HL-60/S4 (cell line): ENCODE measurements at regions not wholly inside any gene's neighbourhood (a gene's known extent, or its start where the extent isn't known, plus 50 kb on each side); places are given as distances from the start of the nearest gene placed in this dataset.
"Not testable (repeated sequence)": the region's sequence is repeated elsewhere in the genome, so short reads cannot be mapped to it uniquely, and the experiment has no call there.

ENCODE experiments used
- in situ Hi-C: fragments of 300-500 bp; cut with MboI; formaldehyde crosslinking; loops from 2 replicates; pipeline ENCODE4 v1.14.3; 2022; ENCODE audit warnings: low sequenced_read_pairs

- in situ Hi-C loops, result loop anchor here (25.0 kb wide), 3 partner anchors 193 to 718 kb away; no protein-coding TSS in a partner anchor
These were observed 403.8 kb downstream of the SEC14L1 start for GRCh38 chr17:77544347-77545110.

GRCh38 chr17:77546772-77547241 lies 406.0 kb downstream of the SEC14L1 start:
- in situ Hi-C loops, result loop anchor here (25.0 kb wide), 3 partner anchors 190 to 715 kb away; no protein-coding TSS in a partner anchor

GRCh38 chr17:77548967-77549366 lies 408.2 kb downstream of the SEC14L1 start:
- in situ Hi-C loops, result loop anchor here (25.0 kb wide), 3 partner anchors 188 to 713 kb away; no protein-coding TSS in a partner anchor

GRCh38 chr17:77549726-77550366 lies 408.7 kb upstream of the TNRC6C start:
- in situ Hi-C loops, result loop anchor here (25.0 kb wide), 3 partner anchors 187 to 712 kb away; no protein-coding TSS in a partner anchor

- in situ Hi-C loops, result no loop called here
These were observed 404.9 kb upstream of the TNRC6C start for GRCh38 chr17:77553459-77554066.

- in situ Hi-C loops, result no loop called here
These were observed 403.3 kb upstream of the TNRC6C start for GRCh38 chr17:77555121-77555591.

- in situ Hi-C loops, result no loop called here
These were observed 402.7 kb upstream of the TNRC6C start for GRCh38 chr17:77555741-77556291.

GRCh38 chr17:77556383-77557061 lies 402.0 kb upstream of the TNRC6C start:
- in situ Hi-C loops, result no loop called here

GRCh38 chr17:77558846-77559626 lies 399.5 kb upstream of the TNRC6C start:
- in situ Hi-C loops, result no loop called here

GRCh38 chr17:77560381-77560780 lies 398.1 kb upstream of the TNRC6C start:
- in situ Hi-C loops, result no loop called here

- in situ Hi-C loops, result no loop called here
These were observed 397.7 kb upstream of the TNRC6C start for GRCh38 chr17:77560841-77561240.

- in situ Hi-C loops, result not testable (repeated sequence)
These were observed 396.1 kb upstream of the TNRC6C start for GRCh38 chr17:77562361-77562760.

GRCh38 chr17:77563439-77564102 lies 394.9 kb upstream of the TNRC6C start:
- in situ Hi-C loops, result no loop called here

GRCh38 chr17:77564278-77564920 lies 394.1 kb upstream of the TNRC6C start:
- in situ Hi-C loops, result no loop called here

GRCh38 chr17:77565166-77565565 lies 393.3 kb upstream of the TNRC6C start:
- in situ Hi-C loops, result no loop called here

GRCh38 chr17:77566151-77566550 lies 392.4 kb upstream of the TNRC6C start:
- in situ Hi-C loops, result no loop called here

GRCh38 chr17:77566566-77567138 lies 391.9 kb upstream of the TNRC6C start:
- in situ Hi-C loops, result no loop called here

- in situ Hi-C loops, result no loop called here
These were observed 390.0 kb upstream of the TNRC6C start for GRCh38 chr17:77568540-77568939.
